D721Med (cell line): ENCODE measurements at regions not wholly inside any gene's neighbourhood (a gene's known extent, or its start where the extent isn't known, plus 50 kb on each side); places are given as distances from the start of the nearest gene placed in this dataset.
A peak's percentile ranks its signal among the peaks of the same experiment; 100 is the strongest.

Source experiments
- DNase-seq: peaks from one replicate; pipeline ENCODE4 v3.0.0; 2011; ENCODE audit warnings: low spot score; ENCODE audit not compliant: insufficient read length
- FAIRE-seq: peaks from 2 replicates; lab custom pipeline; 2011; peaks lifted over from hg19 to GRCh38; lab: Jason Lieb, UNC
- TF ChIP-seq, protein P1 (sequence below): IDR thresholded peaks from 2 replicates; pipeline ENCODE4 v1.5.1; 2012; ENCODE audit warnings: mild to moderate bottlenecking, control low read depth; ENCODE audit not compliant: insufficient read depth; ENCODE audit errors: missing control alignments

DNA sequence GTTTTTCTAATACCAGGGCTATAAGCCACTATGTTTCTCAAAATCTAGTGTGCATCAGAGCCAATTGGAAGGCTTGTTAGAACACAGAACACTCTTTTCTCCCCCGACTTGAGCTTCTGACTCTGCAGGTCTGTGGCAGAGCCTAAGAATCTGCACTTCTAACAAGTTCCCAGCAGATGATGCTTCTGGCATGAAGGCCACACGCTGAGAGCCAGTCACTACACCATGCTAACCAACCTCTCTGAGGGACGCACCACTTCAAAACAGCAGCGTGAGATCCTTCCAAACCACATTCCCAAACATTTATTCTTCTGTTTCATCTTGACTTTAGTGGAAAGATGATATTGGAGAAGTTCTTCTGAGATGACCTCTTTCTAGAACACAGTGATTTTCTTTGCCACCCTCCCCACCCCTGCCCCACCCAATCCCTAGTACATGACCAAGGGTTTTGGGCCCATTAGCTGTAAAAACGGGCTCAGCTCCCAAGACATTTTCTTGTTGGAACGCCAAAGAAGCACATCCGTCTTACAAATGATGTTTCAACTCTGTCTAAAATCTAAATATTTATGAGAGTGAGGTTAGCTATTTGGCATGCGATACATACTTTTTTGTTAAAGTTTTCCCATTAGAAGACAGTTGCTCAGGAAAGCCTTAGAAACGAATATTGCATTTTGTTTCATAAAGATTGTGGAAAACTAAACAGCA is 391.9 kb downstream of the TMEM182 start:
- TF ChIP-seq, protein P1, sequence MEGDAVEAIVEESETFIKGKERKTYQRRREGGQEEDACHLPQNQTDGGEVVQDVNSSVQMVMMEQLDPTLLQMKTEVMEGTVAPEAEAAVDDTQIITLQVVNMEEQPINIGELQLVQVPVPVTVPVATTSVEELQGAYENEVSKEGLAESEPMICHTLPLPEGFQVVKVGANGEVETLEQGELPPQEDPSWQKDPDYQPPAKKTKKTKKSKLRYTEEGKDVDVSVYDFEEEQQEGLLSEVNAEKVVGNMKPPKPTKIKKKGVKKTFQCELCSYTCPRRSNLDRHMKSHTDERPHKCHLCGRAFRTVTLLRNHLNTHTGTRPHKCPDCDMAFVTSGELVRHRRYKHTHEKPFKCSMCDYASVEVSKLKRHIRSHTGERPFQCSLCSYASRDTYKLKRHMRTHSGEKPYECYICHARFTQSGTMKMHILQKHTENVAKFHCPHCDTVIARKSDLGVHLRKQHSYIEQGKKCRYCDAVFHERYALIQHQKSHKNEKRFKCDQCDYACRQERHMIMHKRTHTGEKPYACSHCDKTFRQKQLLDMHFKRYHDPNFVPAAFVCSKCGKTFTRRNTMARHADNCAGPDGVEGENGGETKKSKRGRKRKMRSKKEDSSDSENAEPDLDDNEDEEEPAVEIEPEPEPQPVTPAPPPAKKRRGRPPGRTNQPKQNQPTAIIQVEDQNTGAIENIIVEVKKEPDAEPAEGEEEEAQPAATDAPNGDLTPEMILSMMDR = no peak
- FAIRE-seq = no peak
- no peak for DNase-seq

DNA sequence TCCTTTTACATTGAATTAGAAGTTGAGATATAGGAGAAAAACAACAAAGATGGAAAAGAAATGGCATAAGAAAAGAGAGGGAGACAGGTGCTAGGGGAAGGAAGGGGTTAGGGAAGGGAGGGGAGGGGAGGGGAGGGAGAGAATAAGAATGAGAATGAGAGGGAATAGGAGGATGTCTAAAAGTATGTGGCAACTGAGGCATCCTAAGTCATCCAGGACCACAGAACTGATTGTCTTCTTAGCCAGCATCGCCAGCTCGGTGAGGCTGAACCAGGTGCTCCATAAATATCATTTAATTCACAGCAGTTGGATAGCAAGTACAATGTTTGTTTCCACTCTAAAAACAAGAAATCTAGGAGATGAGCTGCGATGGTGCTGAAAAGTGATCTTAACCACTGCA is 393.5 kb downstream of the TMEM182 start:
- TF ChIP-seq, protein P1 = no peak
- FAIRE-seq (no peak), DNase-seq (no peak)

DNA sequence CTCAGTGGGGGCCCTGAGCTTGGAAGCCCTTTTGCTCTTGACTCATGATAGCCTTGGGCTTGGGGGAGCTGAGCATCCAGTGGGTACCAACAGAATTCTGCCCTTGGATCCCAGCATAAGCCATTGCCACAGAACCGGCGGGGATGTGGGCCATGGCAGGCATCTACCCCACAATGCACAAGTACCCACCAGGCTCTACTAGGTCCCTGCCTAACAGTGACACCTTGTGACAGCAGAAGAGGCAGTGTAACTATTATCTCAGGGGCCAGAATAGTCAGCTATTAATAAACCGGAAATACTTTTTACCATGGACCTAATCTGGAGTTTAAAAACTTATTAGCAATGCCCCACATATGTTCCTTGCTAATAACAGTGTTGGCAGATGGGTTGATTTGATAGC is 397.2 kb downstream of the TMEM182 start:
- TF ChIP-seq, protein P1 = peak; percentile 51
- DNase-seq (no peak), FAIRE-seq (no peak)

DNA sequence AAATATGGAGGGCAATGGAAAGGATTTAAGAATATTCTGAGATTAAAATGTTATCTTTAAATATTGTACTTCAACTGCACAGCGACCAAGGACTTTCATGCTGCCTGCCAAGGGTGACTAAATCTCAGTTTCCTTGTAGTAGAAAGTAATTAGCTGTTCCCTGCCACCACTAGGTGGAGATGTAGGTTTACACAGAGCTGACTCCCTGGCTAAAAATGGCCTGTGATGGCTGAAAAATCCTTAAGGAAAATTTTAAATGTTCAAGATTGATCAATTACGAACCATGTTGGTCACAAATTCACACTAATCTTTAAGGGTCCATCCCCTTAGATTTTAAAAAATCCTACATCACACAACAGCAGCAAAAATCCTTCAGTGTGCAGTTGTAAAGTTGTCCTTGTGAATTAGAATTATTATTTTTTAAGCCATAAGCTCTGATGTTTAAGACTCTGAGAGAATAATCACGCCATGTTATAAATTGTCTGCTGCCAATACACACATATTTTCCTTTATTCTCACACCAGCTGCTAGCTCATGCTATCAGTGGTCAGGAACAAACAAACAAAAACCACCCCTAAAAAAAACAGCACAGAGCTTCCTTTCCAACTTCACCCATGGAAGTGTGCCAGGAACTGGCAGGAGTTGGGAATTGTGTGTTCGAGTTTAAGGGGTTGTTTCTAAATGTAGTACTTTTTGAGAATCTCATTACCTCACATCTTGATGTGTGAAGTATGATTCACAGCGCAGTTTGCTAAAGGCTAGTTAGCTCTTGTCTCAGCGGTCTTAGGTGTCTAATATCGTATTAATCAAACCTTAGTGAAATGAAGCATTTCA is 399.8 kb downstream of the TMEM182 start:
- FAIRE-seq (peak; percentile 82), DNase-seq (no peak)
- TF ChIP-seq, protein P1 = peak; percentile 94

DNA sequence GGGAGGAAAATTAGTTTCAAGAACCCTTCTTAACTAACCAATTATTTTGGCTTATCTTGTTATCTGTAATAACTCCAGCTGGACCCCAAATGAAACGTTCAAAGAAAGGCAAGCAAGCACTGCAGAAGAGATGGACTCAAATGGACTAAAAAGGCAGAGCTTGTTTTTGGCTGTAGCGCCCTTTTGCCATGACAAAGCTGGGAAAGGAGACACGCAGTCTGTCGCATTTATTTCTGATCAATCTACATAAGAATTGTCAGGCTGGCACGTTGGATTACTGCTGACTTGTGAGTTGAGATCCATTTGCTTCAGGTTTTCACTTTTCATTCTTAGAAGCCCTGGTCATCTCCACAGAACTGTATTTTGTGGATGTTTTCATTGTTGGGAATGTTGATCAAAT is 402.9 kb downstream of the TMEM182 start:
- DNase-seq (no peak), FAIRE-seq (no peak)
- TF ChIP-seq, protein P1 = no peak

DNA sequence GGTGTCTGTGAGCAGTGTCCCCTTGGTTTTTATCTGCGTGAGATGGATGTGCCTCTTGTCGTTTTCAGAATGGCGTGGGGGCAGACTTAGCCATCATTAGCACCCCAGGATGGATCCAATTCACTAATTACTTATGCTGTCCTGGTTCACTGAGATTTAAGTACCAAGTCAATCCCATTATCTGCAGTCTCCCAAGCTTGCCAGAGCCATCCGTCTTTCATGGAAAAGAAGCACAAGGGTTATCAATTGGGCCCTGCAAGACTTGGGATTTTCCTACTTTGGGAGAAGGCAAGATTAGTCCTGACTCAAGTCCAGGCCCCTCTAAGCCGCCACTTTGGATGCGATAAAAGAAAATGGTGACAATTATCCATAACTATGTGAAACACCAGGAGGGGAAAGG is 404.0 kb downstream of the TMEM182 start:
- DNase-seq (no peak), FAIRE-seq (peak; percentile 61)
- TF ChIP-seq, protein P1 = no peak
